HG02571 (cell line): ENCODE measurements at regions not wholly inside any gene's neighbourhood (a gene's known extent, or its start where the extent isn't known, plus 50 kb on each side); places are given as distances from the start of the nearest gene placed in this dataset.
"Not testable (repeated sequence)": the region's sequence is repeated elsewhere in the genome, so short reads cannot be mapped to it uniquely, and the experiment has no call there.

ENCODE experiments used
- ATAC-seq: cut with Tn5 transposase; IDR thresholded peaks from one replicate; pipeline ENCODE4 v1.9.1; 2021; ENCODE audit warnings: mild to moderate bottlenecking, moderate library complexity; ENCODE audit not compliant: unreplicated experiment

DNA sequence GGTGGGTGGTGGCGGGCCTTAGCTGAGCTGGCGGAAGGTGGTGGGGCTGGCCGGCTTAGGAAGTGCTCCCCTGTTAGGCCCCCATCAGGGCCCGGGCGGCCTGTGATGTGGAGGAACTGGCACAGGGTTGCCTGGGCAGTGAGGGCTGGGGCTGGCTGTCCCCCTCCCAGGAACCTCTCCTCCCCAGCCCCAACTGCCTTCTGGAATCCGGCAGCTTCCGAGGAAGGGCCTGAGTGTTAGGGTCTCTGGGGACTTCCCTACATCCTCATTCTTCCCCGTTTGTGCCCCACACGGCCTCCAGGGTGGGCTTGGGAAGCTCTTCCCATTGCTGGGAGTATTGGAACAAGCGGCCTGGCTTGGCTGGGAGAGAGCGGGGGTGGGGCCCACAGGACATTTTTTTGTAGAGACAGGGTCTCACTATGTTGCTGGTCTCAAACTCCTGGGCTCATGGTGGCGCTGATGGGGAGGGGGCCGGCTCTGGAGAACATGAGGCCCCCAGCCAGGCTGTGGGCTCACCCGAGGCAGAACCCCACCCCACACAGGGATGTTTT is 89.9 kb upstream of the CIBAR2 start:
- ATAC-seq: no peak

DNA sequence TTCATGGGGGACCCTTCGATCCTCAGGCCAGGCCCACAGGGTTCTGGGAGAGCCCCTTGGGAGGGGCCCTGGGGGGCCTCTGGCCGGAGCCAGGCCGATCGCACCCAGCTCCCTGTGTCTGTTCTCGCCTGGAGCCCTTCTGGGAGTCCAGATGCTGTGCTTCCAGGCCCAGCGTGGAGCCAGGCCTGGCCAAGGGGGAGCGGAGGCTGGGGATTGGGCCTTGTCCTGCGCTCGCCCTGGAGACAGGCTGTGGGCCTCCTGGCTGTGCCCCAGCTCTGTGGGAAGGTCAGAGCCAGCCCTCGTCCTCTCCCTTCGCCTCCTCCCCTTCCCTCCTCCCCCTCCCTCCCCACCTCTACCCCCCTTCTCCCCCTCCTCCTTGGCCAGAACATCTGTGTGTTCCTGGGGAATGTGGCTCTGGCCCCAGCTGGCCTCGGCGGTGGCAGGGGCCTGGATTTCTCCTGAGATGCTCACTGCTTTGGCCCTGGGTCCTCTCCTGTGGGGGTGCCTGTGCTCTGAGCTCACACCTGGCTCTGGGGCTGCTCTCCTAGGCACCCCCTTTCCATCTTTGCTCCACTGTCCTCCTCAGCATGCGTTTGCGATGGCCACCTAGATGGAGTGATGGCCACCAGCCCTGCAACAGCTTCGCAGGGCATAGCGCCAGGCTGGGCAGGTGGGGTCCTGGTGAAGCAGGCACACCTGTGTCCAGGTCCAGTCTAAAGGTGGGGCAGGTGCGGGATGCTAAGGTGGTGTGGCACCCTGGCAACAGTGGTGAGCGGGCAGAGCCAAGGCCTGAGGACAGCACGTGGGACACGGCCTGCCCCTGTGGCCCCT is 90.6 kb upstream of the CIBAR2 start:
- no peak for ATAC-seq

DNA sequence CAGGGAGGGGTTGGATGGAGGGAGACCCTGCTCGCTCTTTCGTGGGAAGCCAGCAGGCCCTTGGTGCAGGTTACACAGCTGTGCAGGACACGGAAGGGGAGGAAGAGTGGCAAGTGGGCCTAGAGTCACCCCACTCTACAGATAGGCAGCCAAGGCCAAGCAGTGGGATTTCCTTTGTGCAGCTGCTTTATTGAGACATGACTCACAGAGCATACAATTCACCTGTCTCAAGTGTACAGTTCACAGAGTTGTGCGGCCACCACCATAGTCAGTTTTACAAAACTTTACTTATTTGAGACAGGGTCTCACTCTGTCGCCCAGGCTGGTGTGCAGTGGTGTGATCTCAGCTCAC is 91.2 kb upstream of the CIBAR2 start:
- no peak for ATAC-seq

DNA sequence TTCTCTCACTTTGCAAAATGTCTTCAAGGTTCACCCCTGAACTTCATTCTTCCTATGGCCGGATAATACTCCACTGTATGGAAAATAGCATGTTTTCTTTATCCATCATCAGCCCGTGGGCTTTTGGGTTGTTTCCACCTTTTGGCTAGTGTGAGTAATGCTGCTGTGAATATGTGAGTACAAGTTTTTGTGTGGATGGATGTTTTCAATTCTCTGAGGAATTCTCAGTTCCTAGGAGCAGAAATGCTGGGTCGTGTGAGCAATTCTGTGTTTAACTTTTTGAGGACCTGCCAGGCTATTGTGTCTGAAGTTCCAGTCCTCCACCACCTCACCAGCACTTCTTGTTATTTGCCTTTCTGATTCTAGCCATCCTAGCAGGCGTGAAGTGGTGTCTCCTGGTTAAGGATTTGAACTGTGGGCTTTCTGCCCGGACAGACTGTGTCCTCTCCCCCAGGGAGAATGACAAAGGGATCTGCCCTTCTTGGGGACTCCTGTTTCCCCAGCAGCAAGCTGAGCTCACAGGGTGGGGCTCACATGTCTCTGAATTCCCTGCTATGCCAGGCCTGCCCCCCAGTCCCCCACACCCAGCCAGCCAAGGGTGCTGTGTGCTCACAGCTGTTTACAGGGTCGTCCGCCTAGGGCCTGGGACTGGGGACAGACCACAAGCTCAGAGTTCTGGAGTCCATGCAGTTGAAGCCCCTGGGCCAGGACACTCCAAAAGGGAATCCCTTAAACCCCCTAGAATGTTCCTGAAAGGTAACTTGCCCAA is 92.2 kb upstream of the CIBAR2 start:
- ATAC-seq: no peak

DNA sequence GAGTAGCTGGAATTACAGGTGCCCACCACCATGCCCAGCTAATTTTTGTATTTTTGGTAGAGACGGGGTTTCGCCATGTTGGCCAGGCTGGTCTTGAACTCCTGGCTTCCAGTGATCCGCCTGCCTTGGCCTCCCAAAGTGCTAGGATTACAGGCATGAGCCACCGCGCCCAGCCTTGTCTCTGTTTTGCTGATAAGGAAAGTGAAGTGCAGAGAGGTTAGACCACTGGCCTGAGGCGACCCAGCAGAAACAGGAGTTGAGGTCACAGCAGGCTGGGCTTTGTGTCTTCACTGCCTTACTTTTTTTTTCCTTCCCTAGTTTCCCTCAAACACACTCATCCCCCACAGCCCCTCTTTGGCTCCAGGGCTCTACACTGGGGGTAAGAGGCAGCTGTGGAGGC is 93.0 kb upstream of the CIBAR2 start:
- not testable (repeated sequence) for ATAC-seq

DNA sequence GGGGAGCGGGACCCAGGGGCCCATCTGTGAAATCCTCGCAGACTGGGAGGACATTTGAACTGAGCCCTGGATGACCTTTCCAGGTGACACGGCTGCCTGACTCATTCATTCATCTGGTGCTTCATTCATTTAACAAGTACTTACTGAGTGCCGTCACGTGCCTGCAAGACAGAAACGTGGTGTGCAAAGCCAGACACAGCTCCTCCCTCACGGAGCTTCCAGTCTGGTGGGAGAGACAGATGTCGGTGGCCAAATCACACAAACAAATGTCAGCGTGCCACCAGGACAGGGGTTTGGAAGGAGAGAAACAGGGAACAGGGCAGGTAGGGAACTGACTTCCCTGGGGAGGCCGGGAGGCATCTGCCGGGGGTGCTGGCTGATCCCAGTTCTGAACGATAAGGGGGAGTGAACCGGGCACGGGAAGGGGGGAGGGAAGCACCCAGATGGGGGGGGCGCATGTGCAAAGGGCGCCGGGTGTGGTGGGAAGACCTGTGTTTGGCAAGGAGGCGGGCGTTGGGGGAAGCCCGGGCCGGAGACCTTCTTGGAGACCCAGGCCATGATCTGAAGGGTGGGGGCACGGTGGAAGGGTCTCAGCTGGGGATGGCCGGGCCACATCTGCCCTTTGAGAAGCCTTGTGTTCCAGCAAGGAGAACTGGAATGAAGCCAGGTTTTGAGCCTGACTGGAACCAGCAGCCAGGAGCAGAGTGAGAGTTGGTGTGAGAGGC is 93.6 kb upstream of the CIBAR2 start:
- no peak for ATAC-seq

DNA sequence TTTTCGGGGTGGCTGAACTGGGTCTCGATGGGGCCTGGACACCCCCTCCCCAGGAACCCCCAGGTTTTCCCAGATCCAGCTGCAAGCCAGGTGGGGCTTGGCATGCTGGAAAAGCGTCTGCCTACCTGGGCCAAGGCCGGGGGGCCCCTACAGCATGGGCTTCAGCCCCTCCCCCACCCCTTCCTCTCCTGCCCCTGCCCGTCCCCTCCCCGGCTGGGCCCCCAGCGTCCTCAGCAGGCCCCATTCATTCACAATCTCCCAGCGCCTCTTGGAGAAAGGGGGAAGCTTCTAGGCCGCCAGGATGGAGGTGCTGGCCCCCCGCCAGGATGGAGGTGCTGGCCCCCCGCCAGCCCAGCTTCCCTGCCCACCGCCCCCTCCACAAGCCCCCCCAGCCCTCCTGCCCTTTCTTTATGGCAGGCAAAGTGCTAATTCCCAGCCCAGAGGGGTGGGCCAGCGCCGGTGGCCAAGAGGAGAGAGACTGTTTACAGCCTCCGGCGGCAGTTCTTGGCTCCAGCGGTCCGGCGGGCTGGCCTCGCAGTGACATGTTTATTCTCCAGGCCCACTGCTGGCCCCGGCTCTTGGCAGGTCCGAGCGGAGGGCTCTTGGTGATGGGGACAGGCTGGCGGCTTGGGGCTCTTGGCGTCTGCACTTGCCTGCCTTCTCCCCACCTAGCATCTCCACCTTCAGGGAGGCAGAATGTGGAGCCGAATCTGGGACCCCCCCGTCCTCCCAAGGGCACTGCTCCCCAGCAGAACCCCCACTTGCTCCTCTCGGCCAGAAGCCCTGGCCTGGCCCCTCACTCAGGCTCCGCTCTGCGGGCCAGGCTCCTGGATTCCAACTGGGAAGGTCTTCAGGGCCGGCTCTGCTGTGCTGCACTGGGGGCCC is 94.4 kb upstream of the CIBAR2 start:
- ATAC-seq: no peak

DNA sequence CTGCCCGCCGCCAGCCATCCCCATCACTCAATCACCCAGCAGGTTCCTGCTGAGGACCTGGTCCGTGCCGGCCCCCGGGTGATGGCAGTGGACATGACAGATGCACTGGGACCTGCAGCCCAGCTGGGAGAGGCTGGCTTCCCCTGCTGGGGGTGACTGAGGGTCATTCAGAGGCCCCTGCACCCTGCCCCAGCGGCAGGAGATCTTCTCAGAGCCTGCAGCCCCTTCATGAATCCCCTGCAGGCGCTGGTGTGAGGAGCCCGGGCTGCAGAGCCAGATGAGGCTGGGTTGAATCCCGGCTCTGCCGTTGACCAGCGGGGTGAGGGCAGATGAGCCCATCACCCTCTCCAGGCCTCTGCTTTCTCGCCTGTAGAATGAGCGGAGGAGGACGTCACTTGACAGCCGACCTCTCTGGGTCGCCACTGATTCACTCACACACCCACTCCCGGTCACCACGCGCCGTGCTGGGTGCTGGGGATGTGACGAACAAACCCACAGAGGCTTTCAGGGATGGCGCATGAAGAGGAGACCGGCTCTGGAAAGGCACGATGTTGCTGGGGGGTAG is 95.2 kb upstream of the CIBAR2 start:
- ATAC-seq: no peak

DNA sequence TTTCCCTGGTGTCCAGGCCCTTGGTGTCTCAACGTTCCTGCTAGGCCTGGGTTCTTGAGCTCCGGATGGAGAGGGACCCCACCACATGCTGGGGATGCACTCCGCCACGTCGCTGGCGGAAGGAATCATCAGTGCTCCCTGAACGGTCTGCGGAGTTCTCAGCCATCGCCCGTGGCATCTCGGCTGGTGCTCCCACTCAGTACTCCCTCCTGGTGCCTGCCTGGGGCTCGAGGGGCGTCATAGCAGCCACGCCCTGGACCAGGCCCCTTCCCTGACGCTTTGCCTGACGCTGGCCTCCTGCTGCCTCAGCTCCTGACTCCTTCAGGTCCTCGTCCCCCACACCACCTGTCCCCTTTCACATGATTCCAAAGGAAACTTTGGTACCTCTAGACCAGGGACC is 95.9 kb upstream of the CIBAR2 start:
- ATAC-seq: no peak

DNA sequence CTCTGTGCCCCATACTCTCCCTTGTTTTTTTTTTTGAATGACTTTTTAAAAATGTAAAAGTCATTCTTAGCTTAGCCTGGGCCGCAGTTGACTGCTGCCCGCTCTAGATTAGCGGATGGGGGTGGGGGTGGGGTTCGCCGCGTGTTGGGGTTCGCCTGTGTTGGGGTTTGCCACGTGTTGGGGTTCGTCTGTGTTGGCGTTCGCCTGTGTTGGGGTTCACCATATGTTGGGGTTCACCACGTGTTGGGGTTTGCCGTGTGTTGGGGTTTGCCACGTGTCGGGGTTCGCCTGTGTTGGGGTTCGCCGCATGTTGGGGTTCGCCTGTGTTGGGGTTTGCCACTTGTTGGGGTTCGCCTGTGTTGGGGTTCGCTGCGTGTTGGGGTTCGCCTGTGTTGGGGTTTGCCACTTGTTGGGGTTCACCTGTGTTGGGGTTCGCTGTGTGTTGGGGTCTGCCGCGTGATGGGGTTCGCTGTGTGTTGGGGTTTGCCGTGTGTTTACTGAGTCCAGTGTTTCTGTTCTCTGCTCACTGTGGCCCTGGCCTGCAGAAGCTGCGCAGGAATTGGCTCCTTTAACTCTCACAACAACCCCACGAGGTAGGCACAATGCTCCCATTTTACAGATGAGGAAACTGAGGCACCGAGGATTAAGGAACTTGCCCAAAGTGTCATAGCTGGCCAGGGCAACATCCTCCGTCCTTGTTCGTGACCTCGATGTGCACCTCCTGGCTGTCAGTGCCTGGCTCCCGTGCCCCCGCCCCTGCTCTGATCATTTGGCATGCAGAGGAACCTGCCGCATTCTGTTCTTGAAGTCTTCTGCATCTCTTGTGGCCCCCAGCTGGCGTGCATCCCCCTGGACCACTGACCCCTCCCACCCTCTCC is 96.6 kb upstream of the CIBAR2 start:
- ATAC-seq: no peak

DNA sequence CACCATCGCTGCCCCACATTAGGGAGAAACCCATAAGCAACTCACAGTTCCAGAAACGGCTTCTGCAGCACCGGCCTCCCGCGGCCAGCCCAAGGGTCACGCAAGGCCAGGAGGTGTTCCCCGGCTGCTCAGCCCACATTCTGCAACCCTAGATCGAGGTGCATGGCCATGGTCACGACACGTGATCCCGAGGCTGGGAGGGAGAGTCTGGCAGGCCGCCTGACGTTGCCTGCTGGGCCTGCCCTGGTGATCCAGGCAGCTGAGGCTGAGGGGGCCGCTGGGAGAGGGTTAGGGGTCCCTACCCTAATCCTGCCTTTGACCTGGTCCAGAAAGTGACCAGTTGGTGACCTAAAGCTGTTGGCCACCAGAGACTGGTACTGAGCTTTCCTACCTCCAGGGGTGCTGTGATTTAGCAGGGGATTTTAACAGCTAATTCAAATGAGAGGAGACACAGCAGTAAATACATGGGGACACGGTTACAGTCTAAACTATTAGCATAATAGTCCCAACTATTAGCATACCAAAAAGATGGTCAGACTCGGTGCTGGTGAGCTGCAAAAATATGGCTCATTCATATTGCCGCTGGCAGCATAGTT is 97.4 kb upstream of the CIBAR2 start:
- no peak for ATAC-seq

DNA sequence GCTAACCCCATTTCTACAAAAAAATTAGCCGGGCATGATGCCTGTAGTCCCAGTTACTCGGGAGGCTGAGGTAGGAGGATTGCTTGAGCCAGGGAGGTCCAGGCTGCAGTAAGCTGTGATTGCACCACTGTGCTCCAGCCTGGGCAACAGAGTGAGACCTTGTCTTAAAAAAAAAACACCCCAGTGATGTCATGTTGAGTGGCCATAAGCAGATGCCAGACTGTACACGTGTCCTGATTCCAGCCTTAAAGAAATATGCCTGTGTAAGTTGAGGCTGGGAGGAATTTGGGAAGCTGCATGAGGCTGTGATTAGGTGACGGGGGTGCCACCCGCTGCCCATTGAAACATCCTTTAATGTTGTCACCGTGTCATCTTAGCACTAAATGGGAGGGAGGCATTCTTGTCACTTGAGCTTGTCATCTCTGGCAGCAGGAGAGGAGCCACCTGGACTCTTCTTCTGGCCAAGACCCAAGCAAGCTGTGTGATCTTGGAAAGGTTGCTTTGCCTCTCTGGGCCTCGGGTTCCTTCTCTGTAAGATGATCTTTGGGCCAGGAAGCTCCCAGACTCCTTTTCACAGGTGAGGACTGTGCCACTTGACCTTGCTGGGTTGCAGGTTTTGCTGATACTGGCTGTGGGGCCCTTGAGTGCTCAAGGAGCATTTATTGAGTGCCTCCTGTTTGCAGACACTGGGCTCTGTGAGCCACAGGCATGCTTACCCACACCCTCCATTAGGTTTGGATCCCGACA is 98.3 kb upstream of the CIBAR2 start:
- no peak for ATAC-seq

DNA sequence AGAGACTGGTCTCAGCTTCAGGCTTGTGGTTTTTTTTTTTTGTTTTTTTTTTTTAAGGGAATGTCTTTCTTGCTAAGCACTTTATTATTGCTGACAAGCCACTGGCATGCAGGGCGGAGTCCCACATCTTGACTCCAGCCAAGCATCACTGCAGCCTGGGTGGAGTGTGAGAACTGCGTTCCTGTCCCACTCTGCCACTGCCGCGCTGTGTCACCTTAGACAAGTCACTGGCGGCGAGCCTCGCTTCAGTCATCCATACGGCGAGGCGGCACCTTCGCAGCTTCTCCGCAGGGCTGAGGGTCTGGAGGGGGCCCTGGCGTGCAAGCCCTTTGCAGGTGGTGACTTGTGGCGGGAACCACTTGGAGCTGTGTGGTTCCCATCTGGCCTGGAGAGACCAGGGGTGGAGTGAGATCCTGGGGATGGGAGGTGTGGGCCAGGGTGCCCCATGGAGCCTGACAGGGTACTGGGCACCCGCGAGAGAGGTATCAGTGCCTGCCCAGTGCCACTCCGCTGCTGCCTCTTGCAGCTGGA is 99.1 kb upstream of the CIBAR2 start:
- ATAC-seq: no peak

DNA sequence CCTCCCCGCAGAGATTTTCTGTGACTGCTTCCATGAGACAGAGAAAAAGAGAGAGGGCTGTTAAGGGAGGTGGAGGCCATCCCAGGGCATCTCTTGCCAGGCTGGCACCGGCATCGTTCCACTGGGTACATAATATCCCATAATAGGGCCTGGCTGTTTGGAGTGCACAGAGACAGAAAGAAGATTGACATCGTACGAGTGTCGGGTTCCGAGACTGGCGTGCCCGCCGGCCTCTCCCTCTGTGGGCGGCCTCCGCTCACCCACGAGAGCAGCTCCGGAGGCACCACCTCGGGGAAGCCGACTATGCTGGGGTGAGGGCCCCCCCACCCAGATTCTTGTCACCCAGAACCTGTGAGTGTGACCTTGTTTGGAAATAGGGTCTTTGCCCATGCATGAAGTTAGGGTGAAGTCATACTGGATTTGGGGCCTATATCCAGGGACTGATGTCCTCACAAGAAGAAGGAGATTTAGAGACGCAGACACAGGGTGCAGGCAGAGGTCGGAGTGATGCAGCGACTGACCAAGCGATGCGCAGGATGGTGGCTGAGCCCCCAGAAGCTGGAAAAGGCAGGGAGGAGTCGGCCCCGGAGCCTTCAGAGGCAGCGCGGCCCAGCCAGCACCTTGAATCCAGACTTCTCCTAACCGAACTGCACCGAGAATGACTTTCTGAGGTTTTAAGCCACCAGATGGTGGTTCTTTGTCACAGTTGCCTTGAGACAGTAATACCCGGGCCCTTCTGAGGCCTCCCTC is 101.8 kb upstream of the CIBAR2 start:
- ATAC-seq: no peak

DNA sequence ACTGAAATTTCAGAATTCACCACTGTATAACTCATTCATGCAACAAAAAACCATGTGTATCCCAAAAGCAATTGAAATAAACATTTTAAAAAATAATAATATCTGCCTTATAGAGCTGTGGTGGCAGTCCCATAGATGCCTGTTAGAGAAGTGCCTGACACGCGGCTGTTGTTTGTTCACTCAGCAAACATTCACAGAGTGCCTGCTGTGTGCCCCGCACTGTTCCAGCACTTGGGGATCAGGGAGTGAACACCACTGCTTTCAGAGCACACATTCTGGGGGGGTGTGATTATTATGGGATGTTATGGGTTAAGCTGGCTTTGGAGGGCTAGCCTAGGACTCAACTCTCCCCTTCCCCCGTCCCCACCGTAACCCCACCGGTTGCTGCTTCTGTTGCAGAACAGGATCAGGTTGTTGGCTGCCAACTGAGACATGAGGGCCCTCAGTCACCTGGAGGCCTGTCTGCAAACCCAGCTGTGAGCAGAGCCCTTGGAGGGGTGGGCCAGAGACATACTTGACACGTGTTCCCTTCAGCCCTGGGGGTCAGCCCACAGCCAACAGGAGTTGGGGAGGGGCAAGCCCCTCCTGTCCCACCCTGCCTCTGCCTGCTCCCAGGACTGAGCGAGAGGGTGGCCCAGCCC is 103.3 kb upstream of the CIBAR2 start:
- no peak for ATAC-seq

DNA sequence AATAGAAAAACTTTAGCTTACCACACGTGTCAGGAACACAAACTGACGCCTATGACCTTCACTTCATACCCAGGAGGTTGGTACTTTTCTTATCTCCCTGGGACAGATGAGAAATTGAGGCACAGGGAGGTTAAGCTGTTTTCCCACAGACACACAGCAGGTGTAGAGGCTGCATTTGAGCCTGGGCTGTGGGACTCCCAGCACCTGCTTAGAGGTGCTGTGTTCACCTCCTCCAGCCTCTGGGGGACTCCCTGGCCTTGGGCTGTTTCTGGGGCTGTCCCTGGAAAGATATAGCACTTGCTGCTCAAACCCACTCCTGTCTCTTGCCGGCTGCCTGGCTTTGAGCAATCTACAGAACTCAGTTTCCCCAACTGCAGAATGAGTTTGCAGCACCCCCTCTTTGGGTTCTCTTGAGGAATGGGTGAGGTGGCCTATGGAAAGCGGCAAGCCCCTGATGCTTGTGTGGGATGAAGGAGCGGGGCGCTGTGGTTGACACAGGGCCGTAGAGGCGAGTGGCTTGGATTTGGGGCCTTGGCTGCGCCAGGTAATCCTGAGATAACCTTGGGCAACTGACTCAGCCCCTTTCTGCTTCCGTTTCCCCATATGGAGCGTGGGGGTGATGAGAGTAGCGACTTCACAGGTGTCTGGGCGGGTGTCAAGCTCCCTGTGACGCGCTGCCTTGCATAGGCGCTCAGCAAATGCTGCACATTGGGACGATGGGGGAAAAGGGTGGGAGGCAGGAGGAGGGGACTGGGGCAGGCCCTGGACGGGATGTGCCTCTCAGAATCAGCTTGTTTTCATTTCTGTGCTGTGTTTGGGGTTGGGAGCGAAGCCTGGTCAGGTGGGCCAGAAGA is 104.5 kb upstream of the CIBAR2 start:
- ATAC-seq: no peak
